Kidney glomerular epithelial cell (primary cell): ENCODE measurements at regions not wholly inside any gene's neighbourhood (a gene's known extent, or its start where the extent isn't known, plus 50 kb on each side); places are given as distances from the start of the nearest gene placed in this dataset.

Experiments
- DNase-seq: peaks from one replicate; lab custom pipeline; 2025; lab: John Stamatoyannopoulos, UW

DNA sequence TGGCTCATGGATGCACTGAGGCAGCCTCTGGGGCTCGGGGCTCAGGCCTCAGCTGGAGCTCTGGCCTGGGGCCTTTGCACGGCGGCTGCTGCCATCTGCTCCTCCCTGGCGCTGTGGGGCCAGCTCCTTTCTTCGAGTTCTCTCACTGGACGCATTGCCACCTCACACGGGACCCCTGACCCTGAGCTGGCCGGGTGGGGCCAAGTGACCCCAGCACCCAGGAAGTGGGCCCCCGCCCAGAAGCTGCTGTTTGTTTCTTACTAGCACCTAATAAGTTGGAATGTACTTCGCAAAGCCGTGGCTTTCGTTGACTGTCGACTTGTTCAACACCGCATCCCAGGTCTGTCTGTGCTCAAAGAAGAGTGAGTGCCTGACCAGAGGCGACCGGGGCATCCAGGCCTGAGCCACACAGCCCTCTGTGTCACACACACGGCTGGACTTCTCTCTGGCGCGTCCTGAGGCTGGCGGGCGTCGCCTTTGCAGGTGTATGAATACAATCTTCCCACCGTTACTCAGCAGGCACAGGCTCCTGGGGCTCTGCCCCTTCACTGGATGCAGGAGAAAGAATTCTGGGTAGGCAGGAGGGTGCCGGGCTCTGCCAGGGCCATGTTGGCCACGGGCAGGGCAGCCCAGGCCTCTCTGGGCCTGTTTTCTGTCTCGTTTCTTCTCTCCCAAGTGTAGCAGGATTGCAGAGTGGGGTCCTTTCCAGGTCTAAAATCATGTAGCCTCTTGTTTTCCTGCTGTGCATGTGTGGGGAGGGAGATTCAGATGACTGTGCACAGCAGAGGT, 112.9 kb downstream of the DLL1 start:
- DNase-seq: no peak

DNA sequence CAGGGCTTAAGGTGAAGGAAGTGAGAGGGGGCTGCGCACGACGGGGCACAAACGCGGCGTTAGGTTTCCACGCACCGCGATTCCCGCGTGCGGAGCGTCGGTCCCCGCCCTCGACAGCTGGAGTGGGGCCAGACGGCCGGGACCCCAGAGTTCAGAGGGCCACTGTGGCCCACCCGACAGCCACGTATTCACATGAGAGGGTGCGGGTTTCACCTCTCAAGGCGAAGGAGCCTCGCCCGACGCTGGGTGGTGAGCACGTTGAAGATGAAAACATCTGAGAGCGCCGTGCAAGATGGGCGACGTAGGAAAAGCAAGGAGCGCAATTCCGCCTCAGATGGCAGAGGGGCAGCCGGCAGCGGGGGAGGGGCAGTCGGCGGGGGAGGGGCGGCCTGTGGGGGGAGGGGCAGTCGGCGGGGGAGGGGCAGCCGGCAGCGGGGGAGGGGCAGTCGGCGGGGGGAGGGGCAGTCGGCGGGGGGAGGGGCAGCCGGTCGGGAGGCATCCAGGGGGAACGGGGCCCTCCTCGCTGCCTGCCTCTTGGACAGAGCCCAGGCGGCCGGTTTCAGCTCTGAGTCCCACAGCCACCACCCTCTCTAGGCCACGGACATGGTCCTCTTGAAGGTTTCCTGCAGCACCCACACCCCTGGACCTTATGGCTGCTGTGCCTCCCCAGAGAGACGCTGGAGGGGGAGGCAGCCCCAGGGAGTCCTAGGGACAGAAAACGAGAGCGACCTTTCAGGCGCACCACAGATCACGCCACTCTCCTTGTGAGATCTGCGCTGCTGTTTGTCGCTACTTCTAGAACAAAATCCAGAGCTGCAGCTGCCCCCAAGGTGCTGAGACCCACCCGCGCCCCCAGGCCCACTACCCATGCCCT, 113.7 kb downstream of the DLL1 start:
- no peak for DNase-seq

DNA sequence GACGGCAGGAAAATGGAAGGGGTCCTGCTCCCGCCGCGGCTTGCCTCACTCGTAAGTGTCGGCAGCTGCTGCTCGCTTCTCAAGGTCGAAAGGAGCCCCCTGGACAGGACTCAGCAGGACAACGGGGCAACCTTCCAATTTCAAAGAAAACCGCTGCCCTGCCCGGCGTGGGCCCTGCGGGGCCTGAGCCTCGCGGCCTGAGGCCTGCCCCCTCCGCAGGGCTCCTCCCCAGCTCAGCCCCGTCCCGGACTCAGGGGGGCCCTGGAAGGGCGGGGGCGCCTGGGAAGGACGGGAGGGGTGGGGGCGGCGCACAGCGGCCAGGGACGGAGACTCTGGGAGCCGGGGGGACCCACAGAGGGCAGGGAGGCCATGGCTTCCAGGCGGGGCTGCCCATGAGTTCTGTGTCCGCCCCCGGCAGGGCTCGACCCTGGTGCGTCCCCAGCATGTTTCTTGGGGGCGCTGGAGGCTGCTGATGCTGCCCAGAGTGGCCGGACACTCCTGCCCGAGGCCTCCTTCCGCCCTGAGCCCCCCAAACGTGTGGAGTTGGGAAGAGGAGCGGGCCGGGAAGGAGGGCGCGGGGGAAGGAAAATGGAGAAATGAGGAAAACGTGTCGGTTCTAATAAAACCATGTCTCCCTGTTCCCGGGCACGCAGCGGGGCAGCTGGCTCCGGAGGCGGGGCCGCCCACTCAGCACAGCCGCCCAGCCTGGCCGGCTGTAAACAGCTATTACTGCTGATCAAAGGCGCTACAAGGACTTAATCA, 114.6 kb downstream of the DLL1 start:
- no peak for DNase-seq

DNA sequence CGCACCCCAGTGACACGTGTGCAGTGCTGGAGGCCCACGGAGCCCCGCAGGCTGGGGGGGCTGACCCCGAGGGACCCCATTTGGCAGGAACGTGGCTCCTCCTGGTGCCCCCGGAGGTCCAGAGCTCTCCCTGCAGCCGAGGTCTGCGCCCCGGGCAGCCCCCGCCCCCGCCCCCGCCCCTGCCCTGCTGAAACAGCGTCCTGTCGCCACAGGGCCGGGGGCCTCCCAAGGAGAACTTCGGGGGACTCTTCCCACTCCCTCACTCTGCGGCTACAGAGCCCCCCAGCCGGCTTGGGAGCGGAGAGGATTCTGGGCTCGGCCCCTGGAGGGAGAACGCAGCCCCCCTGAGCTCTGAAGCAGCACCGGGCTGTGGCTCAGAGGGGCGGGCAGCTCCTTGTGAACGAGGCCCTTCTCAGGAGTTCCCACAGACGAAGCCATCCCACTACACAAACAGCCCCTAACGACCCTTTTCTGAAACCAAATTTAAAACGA, 115.2 kb downstream of the DLL1 start:
- DNase-seq: no peak

DNA sequence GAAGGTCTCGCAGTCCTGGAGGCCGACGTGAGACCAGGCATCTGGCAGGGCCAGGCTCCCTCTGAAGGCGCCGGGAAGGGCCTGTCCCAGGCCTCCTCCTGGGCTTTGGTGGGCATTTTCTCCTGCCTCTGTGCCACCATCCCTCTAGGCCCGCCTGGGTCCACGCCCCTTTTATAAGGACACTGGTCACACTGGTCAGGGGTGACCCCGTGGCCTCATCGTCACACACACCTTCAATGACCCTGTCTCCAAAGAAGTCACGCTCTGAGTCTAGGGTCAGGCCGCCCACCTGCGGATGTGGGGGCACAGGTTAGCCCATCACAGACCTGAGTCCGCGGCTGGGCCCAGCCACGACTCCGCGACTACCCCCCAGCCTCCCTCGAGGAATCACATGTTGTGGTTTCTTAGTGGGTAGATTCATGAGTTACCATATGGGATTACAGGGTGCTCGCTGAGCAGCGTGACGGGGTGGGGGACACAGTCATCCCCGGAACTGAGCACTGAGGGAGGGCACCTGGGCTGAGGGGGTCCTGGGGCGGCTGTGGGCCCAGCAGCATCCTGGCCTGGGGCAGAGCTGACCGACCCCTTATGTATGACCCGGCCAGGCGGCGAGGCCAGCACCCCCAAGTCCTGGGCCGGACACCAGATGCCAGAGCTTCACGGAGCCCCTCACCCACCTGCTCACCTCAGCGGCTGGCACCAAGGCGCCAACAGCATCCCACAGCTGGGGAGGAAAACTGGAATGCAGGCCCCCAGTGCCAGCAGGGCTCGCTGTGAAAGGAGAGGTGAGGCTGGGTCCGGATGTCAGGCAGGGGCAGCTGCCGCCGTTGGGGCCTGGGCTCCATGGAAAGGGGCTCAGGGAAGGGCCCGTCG, 115.9 kb downstream of the DLL1 start:
- no peak for DNase-seq

DNA sequence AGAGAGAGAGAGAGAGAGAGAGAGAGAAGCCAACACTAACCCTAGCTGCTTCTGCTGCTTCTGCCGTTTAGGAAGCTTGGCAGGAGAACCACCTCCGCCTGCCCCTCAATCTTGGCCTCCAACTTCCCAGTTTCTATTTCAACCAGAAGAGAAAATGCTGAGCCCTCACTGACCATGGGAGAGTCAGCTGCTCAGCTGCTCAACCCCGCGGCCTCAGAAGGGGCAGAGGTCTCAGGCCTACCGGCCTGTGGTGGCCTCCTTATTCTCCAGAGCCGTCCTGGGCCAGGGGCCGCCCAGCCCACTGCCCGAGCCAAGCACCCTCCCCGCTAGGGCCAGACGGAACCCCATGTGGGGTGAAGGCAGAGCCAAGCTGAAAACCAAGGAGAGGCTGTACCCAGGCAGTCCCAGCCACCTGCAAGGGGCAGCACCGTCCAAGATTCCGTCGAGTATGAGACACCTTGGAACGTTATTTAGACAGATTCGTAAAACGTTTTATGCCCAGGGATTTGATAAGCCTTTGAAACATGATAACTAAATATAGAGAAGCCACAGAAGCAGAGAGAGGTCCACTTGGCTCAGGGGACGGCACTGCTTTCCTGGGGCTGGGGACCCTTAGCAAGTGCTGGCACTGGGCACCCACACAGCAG, 116.6 kb downstream of the DLL1 start:
- no peak for DNase-seq

DNA sequence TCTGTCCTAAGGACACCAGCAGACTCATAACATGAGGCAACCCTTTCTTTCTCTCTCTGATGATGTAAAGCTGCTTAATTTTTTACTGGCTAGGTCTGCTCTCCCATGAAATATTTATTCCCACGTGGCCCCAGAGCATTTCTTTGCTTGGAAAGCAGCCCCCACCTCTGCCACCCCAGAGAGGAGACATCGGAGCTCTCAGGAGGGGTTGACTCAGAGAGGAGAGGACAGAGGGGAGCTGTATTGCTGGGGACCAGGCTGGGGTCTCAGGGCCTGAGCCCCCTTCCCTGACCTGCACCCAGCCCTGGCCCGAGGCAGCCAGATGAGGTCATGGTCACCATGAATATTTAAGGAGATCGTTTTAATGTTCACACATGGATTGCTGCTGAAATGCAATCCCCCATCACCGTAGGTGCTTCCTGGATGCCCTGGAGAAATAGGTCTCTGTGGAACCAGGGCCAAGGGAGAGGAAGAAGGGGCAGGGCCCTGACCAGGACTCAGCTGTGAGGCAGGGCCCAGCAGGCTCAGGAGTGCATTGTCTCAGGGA, 117.5 kb downstream of the DLL1 start:
- DNase-seq: no peak

DNA sequence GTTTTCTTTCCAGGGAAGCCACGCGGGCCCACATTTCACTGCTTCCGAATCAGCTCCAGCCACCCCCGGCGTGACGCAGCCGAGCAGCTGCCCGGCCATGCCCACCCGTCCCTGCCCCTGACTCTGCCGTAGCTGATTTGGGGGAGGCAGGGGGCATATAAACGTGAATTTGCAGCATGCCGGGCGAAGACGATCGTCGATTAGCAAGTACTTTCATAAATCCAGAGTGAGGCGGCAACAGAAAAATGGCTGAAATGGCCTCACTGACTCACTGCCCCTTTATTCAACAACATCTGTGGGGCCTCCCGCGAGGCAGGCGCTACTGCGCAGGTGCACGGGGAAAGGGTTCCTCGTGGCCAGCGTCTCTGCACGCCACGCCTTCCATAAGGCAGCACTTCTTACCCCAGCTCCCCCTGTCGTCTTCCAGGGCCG, 118.0 kb downstream of the DLL1 start:
- DNase-seq: no peak

DNA sequence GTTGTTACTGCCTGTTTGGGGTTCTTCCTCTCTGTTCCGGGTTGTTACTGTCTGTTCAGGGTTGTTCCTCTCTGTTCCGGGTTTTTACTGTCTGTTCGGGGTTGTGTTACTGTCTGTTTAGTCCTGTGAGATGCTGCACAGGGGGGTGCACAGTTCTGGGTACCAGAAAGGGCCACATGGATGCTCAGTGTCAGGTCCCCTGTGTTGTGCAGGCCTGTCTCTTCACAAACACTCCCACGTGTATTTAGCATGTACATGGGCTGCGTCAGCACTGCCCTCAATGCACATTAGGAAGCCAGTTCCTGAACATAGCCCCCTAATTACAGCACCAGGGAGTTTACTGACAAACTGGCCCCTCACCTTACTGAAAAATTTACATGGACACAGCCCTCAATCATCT, 118.5 kb downstream of the DLL1 start:
- DNase-seq: no peak

DNA sequence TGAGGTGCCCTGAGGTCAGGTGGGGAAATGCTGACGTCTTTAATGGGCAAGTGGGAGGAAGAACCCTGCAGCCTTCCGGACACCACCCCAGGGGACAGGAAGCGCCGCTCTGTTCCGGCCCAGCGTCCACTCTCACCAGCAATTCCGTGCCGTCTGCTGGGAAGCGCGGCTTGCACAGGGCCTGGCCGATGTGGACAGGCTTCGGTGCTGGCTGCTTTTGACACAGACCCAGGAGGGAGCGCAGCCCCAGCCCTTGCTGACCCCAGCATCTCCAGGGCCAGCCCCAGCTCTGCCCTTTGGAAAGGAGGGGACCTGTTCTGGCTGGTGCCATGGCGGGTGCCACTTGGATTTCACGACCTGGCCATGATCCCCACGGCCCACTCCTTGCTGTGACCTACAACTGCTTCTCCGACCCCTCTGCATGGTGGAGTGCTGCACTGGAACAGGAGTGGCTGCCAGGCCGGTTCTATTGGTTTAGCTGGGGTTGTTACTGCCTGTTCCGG, 123.2 kb downstream of the DLL1 start:
- no peak for DNase-seq

DNA sequence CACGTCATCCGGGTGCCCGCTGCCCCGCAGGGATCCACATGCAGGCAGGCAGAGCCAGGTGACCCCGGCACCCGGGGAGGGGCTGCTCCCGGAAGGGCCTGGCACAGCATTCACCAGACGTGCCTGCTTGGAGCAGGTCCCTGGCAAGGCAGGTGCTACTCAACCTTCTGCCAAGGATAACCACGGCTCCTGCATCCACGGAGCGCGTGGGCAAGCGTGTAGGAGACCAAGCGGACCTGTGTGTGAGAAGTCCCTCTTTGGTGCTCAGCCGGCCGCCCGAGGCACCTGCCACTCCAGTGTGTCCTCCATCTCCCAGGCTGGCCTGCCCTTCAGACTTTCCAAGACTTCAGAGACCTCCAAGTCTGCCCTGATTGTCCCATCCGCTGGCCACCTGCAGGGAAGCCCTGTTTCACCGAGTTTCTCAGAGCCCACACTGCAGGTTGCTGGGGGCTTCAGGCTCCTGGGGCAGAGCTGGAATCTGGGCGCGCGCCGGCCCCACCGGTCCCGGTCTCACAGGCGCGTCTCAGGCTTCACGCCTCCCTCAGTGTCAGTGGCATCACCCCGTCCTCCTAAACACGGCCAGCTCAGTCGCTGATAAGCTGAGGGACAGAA, 124.3 kb downstream of the DLL1 start:
- DNase-seq: no peak

DNA sequence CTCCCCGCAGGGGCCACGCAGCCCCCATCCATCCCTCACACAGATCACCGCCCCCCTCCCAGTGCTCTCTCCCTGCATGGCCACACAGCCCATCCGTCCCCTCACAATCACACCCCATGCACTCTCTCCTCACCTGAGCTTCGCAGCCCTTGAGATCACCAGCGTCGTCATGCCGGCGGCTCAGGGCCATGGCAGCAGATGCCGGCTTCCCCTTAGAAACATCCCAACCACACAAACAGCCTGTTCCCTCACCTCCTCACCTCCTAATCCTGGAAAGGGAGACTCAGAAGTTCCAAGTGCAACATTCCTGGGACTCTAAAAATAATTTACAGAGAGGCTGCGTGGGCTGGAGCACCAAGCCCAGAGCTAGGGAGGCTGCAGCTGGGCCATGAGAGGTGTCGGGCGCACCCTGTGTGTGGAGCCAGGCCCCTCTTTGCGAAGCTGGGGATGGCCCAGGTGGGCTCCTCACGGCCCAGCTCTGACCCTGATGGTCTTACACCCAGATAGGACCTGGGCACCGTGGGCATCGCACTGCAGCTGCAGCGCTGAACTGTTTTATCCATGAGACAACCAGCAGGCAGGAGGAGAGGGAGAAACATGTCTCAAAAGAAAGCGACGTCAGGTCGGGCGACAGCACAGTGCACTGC, 125.3 kb downstream of the DLL1 start:
- DNase-seq: no peak

DNA sequence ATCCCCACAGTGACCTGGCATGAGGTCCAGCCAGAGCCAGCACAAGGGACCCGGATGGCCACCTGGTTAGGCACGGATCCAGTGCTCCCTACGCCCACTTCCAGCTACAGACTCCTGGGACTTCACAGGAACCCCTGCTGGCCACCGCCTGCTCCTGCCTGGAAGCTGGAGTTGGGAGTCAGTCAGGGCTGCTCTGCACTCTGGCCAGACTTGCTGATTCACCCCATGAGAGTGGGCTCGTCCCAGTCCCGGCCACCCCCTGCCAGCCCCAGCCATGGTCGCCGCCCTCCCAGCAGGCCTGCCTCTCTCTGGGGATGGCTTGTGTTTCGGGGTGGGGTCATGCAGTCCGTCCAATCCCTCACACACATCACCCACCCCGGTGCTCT, 125.8 kb downstream of the DLL1 start:
- no peak for DNase-seq

DNA sequence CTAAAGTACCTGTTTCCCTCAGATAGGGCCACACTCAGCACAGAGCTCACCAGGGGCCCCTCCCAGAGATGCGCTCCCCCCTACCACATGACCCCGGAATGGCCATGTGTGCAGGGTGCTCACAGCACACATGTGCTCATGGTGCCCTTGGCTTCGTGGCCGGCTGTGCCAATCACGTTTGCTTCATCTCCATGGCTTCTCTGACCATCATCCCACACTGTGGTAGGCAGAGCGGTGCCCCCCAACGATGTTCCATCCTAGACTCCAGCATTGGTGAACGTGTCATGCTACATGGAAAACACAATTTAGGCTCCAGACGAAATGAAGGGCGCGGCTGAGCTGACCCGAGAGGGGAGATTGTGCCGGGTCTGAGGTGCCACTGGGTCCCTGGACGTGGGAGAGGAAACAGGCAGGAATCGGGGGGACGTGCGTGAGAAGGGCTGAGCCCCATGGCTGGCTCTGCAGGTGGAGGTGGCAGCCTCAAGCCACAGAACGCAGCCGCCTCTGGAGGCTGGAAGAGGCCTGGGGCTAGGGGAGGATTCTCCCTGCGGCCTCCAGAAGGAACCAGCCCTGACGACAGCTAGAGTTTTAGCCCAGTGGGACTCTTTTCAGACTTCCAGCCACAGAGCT, 126.5 kb downstream of the DLL1 start:
- no peak for DNase-seq

DNA sequence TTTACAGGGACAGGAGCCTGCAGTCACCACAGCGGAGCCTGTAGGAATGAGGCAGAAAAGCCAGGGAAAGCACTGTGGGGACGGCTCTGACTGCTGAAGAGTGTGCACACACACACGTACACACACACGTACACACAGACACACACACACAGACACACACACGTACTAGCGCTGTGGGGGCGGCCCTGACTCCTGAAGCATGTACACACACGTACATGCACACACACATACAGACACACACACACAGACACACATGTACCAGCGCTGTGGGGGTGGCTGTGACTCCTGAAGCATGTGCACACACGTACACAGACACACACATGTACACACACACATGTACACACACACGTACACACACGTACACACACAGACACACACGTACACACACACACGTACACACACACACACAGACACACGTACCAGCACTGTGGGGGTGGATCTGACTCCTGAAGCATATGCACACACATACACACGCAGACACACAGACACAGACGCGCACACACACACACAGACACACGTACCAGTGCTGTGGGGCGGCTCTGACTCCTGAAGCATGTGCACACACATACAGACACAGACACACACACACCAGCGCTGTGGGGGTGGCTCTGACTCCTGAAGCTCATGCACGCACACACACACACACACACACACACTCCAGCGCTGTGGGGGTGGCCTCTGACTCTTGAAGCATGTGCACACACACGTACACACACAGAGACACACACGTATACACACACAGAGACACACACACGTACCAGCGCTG, 127.3 kb downstream of the DLL1 start:
- DNase-seq: no peak

DNA sequence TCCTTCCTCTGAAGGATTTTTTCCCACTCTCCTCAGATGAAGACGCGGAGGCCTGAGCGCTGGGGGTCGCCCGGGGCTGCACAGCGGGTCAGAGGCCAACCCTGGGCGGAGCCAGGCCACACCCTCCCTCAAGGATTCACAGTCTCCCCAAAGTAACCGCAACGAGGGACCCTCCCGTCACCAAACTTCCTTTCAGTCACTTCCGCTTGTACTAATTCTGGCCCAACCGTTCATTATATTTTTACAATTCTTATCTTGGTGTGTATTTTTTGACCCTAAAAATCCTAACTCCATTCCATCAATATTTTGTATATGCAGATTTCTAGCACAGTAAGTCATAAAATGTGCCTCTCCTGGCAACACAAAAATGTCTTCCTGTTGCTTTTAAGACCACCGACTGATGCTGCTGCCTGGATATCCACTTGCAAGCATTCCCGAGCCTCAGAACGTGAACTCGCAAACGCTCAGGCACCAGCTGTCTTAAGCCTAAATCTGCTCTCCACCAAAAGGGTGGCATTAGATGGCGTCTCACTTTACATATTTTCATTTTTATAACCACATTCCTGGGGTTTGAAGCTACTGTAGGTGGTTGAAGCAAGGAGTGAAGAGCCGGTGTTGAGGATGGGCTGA, 128.0 kb downstream of the DLL1 start:
- DNase-seq: no peak

DNA sequence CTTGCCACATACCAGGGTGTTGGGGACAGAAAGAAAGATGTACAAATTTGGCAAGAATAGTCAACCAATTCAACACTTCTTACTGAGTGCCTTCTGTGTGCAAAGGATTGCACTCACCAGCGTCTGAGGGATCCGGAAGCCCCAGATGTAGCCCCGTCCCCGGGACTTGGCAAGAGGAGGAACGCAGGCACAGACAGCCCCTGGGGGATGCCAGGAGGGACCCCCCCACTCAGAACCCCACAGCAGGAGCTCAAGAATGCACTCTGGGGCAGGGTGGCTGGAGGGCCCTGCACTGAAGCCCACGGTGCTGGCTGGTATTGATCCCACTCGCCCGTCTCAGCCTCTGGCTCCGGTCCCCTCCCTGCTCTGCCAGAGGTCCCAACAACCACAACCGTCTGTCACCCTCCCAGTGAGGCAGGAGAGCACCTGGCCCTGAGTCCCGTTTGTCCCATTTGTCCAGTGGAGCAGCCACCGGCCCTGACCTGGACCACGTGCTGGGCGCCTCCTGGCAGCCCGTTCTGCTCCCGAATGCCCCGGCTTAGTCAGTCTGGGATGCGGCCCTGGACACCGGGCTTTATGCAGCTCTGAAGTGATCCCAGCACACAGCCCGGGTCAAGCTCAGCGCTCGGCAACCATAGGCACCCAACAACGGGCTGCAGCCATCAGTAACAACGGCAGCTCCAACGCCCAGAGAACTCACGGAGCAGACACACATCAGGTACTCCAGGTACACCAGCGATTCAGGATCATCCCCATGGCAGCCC, 128.7 kb downstream of the DLL1 start:
- no peak for DNase-seq
